Activated CD4-positive, CD25-positive, alpha-beta regulatory T cell treated with anti-CD3 and anti-CD28 coated beads, Interleukin-2, amount 50 U/mL, for 72 hours (primary cell): ENCODE measurements at regions not wholly inside any gene's neighbourhood (a gene's known extent, or its start where the extent isn't known, plus 50 kb on each side); places are given as distances from the start of the nearest gene placed in this dataset.

ENCODE experiments used
- DNase-seq: peaks from one replicate; pipeline ENCODE4 v3.0.0; 2021

GRCh38 chr18:42137693-42138375 lies 182.8 kb downstream of the PIK3C3 start:
- DNase-seq, result no peak

GRCh38 chr18:42141439-42141838 lies 186.4 kb downstream of the PIK3C3 start:
- DNase-seq, result no peak

- DNase-seq, result no peak
These were observed 200.0 kb downstream of the PIK3C3 start for GRCh38 chr18:42155024-42155423.

- DNase-seq, result no peak
These were observed 201.2 kb downstream of the PIK3C3 start for GRCh38 chr18:42156281-42156680.

- no peak for DNase-seq
These were observed 202.4 kb downstream of the PIK3C3 start for GRCh38 chr18:42157420-42157819.

GRCh38 chr18:42157878-42158277 lies 202.8 kb downstream of the PIK3C3 start:
- DNase-seq, result no peak

- no peak for DNase-seq
These were observed 204.1 kb downstream of the PIK3C3 start for GRCh38 chr18:42159146-42159545.

- no peak for DNase-seq
These were observed 208.3 kb downstream of the PIK3C3 start for GRCh38 chr18:42163321-42163720.

GRCh38 chr18:42164556-42164955 lies 209.5 kb downstream of the PIK3C3 start:
- no peak for DNase-seq

GRCh38 chr18:42165922-42166513 lies 211.0 kb downstream of the PIK3C3 start:
- DNase-seq, result no peak

- DNase-seq, result no peak
These were observed 213.5 kb downstream of the PIK3C3 start for GRCh38 chr18:42168487-42168886.

GRCh38 chr18:42168907-42169306 lies 213.9 kb downstream of the PIK3C3 start:
- no peak for DNase-seq

GRCh38 chr18:42174909-42175308 lies 219.9 kb downstream of the PIK3C3 start:
- DNase-seq, result no peak

GRCh38 chr18:42176599-42176998 lies 221.6 kb downstream of the PIK3C3 start:
- DNase-seq, result no peak

- no peak for DNase-seq
These were observed 222.4 kb downstream of the PIK3C3 start for GRCh38 chr18:42177390-42177789.

- no peak for DNase-seq
These were observed 223.5 kb downstream of the PIK3C3 start for GRCh38 chr18:42178376-42179080.

- DNase-seq, result no peak
These were observed 224.6 kb downstream of the PIK3C3 start for GRCh38 chr18:42179542-42180121.

GRCh38 chr18:42181474-42181873 lies 226.4 kb downstream of the PIK3C3 start:
- DNase-seq, result no peak

GRCh38 chr18:42182728-42183700 lies 228.0 kb downstream of the PIK3C3 start:
- no peak for DNase-seq

- DNase-seq, result no peak
These were observed 228.7 kb downstream of the PIK3C3 start for GRCh38 chr18:42183746-42184145.

GRCh38 chr18:42184685-42185477 lies 229.8 kb downstream of the PIK3C3 start:
- DNase-seq, result no peak

- no peak for DNase-seq
These were observed 230.5 kb downstream of the PIK3C3 start for GRCh38 chr18:42185486-42185885.
